ENCODE measurements at regions not wholly inside any gene's neighbourhood (a gene's known extent, or its start where the extent isn't known, plus 50 kb on each side); places are given as distances from the start of the nearest gene placed in this dataset.
A peak's percentile ranks its signal among the peaks of the same experiment; 100 is the strongest.
"Not testable (repeated sequence)": the region's sequence is repeated elsewhere in the genome, so short reads cannot be mapped to it uniquely, and the experiment has no call there.

DNA sequence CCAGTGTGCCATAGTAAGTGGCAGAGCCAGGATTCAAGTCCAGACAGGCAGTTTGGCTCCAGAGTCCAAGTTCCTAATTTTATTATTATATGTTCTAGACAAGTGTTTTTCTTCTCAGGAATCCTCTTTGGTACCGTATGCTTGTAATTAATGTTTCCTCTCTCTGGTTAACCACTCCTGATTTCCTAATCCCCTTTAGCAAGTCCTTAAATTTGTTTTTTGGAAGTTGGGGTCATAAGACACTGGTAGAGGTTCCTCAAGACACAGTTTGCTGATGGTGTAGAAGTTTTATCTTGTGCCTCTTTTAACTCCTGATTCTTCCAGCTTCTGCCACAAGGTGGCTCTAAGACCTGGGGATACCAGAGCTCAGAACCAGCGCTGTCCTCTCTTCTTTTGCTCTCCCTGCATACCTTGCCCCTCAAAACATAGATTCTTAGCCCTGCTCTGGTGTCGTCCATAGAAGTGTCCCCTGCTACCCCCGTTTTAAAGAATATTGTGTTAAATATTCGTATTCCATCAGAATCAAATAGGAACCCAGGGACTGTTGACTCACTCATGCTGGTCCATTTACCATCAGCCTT is 3068.0 kb downstream of the RPIA start:
- peak; percentile 54 for TF ChIP-seq CTCF (IDR thresholded peaks at IDR 0.05)
- H3K36me3 ChIP-seq (ENCODE audit: control insufficient read depth, insufficient read depth, low read length); DNase-seq (ENCODE audit: low read depth, low spot score); CTCF ChIA-PET; H3K27ac ChIP-seq (ENCODE audit: low read length); intact Hi-C loops (cut with micrococcal nuclease; ENCODE audit: unreplicated experiment); POLR2A ChIA-PET; in situ Hi-C loops (cut with HindIII; ENCODE audit: low pct_unique_long_range_greater_than_20kb, low sequenced_read_pairs); H3K4me1 ChIP-seq (ENCODE audit: control insufficient read depth, insufficient read depth, low read length); H3K27me3 ChIP-seq (ENCODE audit: control insufficient read depth, insufficient read depth, low read length); BruUV-seq (replicated peaks); H3K4me3 ChIP-seq (ENCODE audit: low read depth in 2 of 2, low read length in 2 of 2); H3K9me3 ChIP-seq (ENCODE audit: control insufficient read depth, insufficient read depth, low read depth, low read length): not testable (repeated sequence)
- peak; percentile 73; the same call in 1 of the 2 replicates for ATAC-seq

DNA sequence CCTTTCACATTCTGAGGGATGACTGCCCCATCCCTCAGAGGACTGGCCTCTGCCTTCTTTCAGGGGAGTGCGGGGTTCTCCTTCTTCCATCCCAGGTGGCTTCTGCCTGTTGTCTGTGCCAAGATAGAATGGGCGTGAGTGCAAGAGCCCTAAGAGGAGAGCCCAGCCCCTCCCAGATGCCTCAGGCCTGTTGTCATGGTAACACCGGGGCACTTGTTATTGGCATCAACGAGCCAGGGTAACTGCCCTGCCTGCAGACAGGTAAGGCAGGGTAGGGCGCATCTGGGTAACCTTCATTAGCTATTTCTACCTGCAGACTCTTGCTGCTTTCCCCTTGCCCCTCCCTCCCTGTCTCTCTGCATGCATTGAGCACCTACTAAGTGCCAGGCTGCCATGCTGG is 3069.2 kb downstream of the RPIA start:
- H3K4me3 ChIP-seq (ENCODE audit: low read depth in 2 of 2, low read length in 2 of 2); intact Hi-C loops (cut with micrococcal nuclease; ENCODE audit: unreplicated experiment); in situ Hi-C loops (cut with HindIII; ENCODE audit: low pct_unique_long_range_greater_than_20kb, low sequenced_read_pairs); CTCF ChIA-PET; H3K27ac ChIP-seq (ENCODE audit: low read length); H3K9me3 ChIP-seq (ENCODE audit: control insufficient read depth, insufficient read depth, low read depth, low read length); DNase-seq (ENCODE audit: low read depth, low spot score); H3K4me1 ChIP-seq (ENCODE audit: control insufficient read depth, insufficient read depth, low read length); ATAC-seq; BruUV-seq (replicated peaks); H3K36me3 ChIP-seq (ENCODE audit: control insufficient read depth, insufficient read depth, low read length); H3K27me3 ChIP-seq (ENCODE audit: control insufficient read depth, insufficient read depth, low read length); POLR2A ChIA-PET: not testable (repeated sequence)

GRCh38 chr2:91762312-91762711 is 3070.8 kb downstream of the RPIA start:
- H3K27ac ChIP-seq (ENCODE audit: low read length); H3K27me3 ChIP-seq (ENCODE audit: control insufficient read depth, insufficient read depth, low read length); H3K36me3 ChIP-seq (ENCODE audit: control insufficient read depth, insufficient read depth, low read length); H3K4me3 ChIP-seq (ENCODE audit: low read depth in 2 of 2, low read length in 2 of 2); DNase-seq (ENCODE audit: low read depth, low spot score); CTCF ChIA-PET; ATAC-seq; intact Hi-C loops (cut with micrococcal nuclease; ENCODE audit: unreplicated experiment); H3K4me1 ChIP-seq (ENCODE audit: control insufficient read depth, insufficient read depth, low read length); POLR2A ChIA-PET; H3K9me3 ChIP-seq (ENCODE audit: control insufficient read depth, insufficient read depth, low read depth, low read length); in situ Hi-C loops (cut with HindIII; ENCODE audit: low pct_unique_long_range_greater_than_20kb, low sequenced_read_pairs); BruUV-seq (replicated peaks): not testable (repeated sequence)

DNA sequence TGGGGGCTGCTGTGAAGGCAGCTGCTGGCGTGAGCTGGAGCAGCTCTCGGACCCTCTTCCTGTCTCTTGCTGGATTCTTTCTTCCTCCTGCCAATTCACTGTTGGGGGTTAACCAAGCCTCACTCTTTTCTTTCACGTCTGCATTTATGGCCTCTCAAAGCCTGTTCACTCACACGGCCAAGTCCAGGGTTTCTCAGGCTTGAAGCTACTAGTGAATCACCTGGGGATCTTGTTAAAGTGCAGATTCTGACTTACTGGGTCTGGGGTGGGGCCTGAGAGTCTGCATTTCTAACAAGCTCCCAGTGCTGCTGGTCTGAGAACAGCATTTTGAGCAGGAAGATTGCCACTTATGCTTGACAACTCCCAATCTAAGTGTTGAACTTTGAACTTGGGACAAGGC is 3072.2 kb downstream of the RPIA start:
- BruUV-seq (replicated peaks); CTCF ChIA-PET: not testable (repeated sequence)

DNA sequence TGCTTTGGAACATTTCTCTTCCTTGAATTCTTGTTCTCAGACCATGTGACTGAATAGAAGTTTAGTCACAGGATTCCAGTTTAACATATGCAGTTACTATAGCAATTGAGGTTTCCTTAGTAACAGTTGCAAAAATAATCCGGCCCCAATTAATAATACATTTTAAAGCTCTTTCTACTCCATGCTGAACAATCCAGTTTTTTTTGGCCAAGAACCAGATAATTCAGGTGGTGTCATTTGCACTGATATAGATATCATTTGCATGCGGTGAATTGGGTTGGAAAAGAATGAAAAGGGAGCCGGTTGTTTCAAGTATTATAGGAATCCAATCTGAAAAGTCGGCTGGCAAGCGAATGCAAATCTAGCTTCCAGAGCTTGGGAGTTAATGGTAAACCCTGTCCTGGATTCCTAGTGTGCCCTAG is 3073.1 kb downstream of the RPIA start:
- BruUV-seq (replicated peaks); H3K4me1 ChIP-seq (ENCODE audit: control insufficient read depth, insufficient read depth, low read length); ATAC-seq; H3K9me3 ChIP-seq (ENCODE audit: control insufficient read depth, insufficient read depth, low read depth, low read length); POLR2A ChIA-PET; H3K4me3 ChIP-seq (ENCODE audit: low read depth in 2 of 2, low read length in 2 of 2); in situ Hi-C loops (cut with HindIII; ENCODE audit: low pct_unique_long_range_greater_than_20kb, low sequenced_read_pairs); H3K27me3 ChIP-seq (ENCODE audit: control insufficient read depth, insufficient read depth, low read length); intact Hi-C loops (cut with micrococcal nuclease; ENCODE audit: unreplicated experiment); DNase-seq (ENCODE audit: low read depth, low spot score); CTCF ChIA-PET; H3K27ac ChIP-seq (ENCODE audit: low read length); H3K36me3 ChIP-seq (ENCODE audit: control insufficient read depth, insufficient read depth, low read length): not testable (repeated sequence)

More for the DNA sequence above, 3072.2 kb downstream of the RPIA start:
- H3K27me3 ChIP-seq (ENCODE audit: control insufficient read depth, insufficient read depth, low read length); H3K36me3 ChIP-seq (ENCODE audit: control insufficient read depth, insufficient read depth, low read length); H3K4me3 ChIP-seq (ENCODE audit: low read depth in 2 of 2, low read length in 2 of 2); intact Hi-C loops (cut with micrococcal nuclease; ENCODE audit: unreplicated experiment); H3K4me1 ChIP-seq (ENCODE audit: control insufficient read depth, insufficient read depth, low read length); H3K27ac ChIP-seq (ENCODE audit: low read length); POLR2A ChIA-PET; in situ Hi-C loops (cut with HindIII; ENCODE audit: low pct_unique_long_range_greater_than_20kb, low sequenced_read_pairs); ATAC-seq; DNase-seq (ENCODE audit: low read depth, low spot score); H3K9me3 ChIP-seq (ENCODE audit: control insufficient read depth, insufficient read depth, low read depth, low read length): not testable (repeated sequence)

GRCh38 chr2:91765018-91765754 is 3073.7 kb downstream of the RPIA start:
- BruUV-seq (replicated peaks); H3K4me3 ChIP-seq (ENCODE audit: low read depth in 2 of 2, low read length in 2 of 2); H3K36me3 ChIP-seq (ENCODE audit: control insufficient read depth, insufficient read depth, low read length); in situ Hi-C loops (cut with HindIII; ENCODE audit: low pct_unique_long_range_greater_than_20kb, low sequenced_read_pairs); H3K4me1 ChIP-seq (ENCODE audit: control insufficient read depth, insufficient read depth, low read length); ATAC-seq; H3K27ac ChIP-seq (ENCODE audit: low read length); CTCF ChIA-PET; H3K27me3 ChIP-seq (ENCODE audit: control insufficient read depth, insufficient read depth, low read length); POLR2A ChIA-PET; intact Hi-C loops (cut with micrococcal nuclease; ENCODE audit: unreplicated experiment); DNase-seq (ENCODE audit: low read depth, low spot score); H3K9me3 ChIP-seq (ENCODE audit: control insufficient read depth, insufficient read depth, low read depth, low read length): not testable (repeated sequence)
